SKM-1 treated with dmso at 0.1 percent for 144 hours (cell line): ENCODE measurements at regions not wholly inside any gene's neighbourhood (a gene's known extent, or its start where the extent isn't known, plus 50 kb on each side); places are given as distances from the start of the nearest gene placed in this dataset.

Experiments
- DNase-seq: peaks from one replicate; lab custom pipeline; 2025; ENCODE audit not compliant: unreplicated experiment; lab: John Stamatoyannopoulos, UW

- DNase-seq: no peak
These were observed 129.9 kb upstream of the HS6ST1 start for GRCh38 chr2:128448331-128449225.

GRCh38 chr2:128449226-128450061 lies 130.8 kb upstream of the HS6ST1 start:
- no peak for DNase-seq

- DNase-seq: no peak
These were observed 131.8 kb upstream of the HS6ST1 start for GRCh38 chr2:128450211-128451024.

- DNase-seq: no peak
These were observed 132.7 kb upstream of the HS6ST1 start for GRCh38 chr2:128451084-128452023.

GRCh38 chr2:128452024-128452411 lies 133.3 kb upstream of the HS6ST1 start:
- no peak for DNase-seq

- no peak for DNase-seq
These were observed 134.2 kb upstream of the HS6ST1 start for GRCh38 chr2:128452536-128453530.

GRCh38 chr2:128454980-128455720 lies 136.5 kb upstream of the HS6ST1 start:
- no peak for DNase-seq

GRCh38 chr2:128455721-128456050 lies 137.0 kb upstream of the HS6ST1 start:
- no peak for DNase-seq

- DNase-seq: no peak
These were observed 137.6 kb upstream of the HS6ST1 start for GRCh38 chr2:128456281-128456680.

GRCh38 chr2:128457006-128457604 lies 138.4 kb upstream of the HS6ST1 start:
- DNase-seq: no peak

- no peak for DNase-seq
These were observed 139.0 kb upstream of the HS6ST1 start for GRCh38 chr2:128457716-128458115.

- DNase-seq: no peak
These were observed 139.8 kb upstream of the HS6ST1 start for GRCh38 chr2:128458505-128458904.

- no peak for DNase-seq
These were observed 145.8 kb upstream of the HS6ST1 start for GRCh38 chr2:128464456-128464855.

GRCh38 chr2:128465246-128466170 lies 146.8 kb upstream of the HS6ST1 start:
- no peak for DNase-seq

- DNase-seq: no peak
These were observed 147.7 kb upstream of the HS6ST1 start for GRCh38 chr2:128466376-128466775.

- DNase-seq: no peak
These were observed 148.1 kb upstream of the HS6ST1 start for GRCh38 chr2:128466776-128467175.
